AML-193 (cell line): ENCODE measurements at regions not wholly inside any gene's neighbourhood (a gene's known extent, or its start where the extent isn't known, plus 50 kb on each side); places are given as distances from the start of the nearest gene placed in this dataset.
A peak's percentile ranks its signal among the peaks of the same experiment; 100 is the strongest.

Source experiments
- DNase-seq, 2 experiments: peaks; one replicate each; lab custom pipeline; 2025; lab: John Stamatoyannopoulos, UW

DNA sequence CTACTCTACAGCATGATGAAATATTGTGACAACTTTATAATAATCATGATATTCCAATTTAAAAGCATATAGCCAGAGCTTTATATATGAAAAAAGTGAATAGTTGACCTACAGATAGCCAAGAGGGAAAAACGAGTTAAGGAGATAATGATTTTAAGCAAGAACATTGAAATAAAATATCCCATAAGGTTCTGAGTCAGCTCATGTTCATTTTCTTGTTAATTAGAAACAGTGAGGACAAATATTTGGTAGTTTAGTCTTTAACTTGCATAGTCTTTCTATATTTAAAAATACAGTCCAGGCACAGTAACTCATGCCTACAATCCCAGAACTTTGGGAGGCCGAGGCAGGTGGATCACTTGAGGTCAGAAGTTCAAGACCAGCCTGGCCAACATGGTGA, 55.8 kb upstream of the CDH6 start:
- no peak for DNase-seq

GRCh38 chr5:31135542-31135941, 57.9 kb upstream of the CDH6 start:
- no peak for DNase-seq

DNA sequence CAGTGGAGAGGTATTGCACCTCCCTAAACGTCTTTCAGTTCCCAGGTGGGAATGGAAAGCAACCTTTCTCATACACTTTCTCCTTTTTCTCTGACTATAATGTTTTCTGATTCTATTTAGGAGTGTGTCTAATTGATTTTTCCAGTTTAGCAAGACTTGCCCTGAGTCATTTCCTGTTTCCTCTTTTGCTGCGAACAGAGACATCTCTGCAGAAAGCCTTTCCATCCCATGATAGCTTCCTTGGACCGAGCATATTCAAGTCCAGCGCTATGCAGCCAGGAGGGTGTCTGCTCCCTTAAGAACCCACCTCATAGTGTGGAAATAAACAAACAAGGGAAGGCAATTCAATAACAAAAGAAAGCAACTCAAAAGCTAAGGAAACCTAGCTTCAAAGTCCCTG, 60.0 kb upstream of the CDH6 start:
- DNase-seq, result peak in 1 of 2 experiments; percentile 5

GRCh38 chr5:31131381-31131891, 62.0 kb upstream of the CDH6 start:
- no peak for DNase-seq

GRCh38 chr5:31130676-31131075, 62.8 kb upstream of the CDH6 start:
- DNase-seq, result no peak

DNA sequence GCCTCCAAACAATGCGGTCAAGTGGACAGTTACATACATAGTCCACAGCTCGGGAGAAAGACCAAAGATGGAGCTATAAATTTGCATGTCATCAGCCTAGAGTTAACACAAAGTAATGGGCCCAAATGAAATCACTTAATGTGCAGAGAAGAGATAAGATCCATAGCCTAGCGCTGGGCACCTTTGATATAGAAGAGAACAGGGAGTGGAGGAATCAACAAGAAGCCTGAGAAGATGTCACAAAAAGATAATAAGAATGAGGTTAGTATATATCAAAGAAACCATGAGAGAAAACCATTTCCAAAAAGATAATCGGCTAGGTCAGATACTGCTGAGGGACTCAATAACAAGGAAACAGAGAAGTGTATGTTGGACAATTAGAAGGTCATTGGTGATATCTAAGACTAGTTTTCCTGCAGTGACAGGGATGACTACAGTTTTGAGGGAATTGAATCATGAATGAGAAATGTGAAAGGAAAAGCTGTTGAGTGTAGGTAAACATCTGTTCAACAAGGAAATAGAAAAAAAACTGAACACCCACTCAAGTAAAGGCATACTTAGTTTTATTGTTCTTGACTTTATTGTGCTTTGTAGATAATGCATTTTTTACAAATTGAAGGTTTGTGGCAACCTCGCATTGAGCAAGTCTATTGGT, 68.7 kb upstream of the CDH6 start:
- no peak for DNase-seq

- DNase-seq, result no peak
These were observed 69.5 kb upstream of the CDH6 start for GRCh38 chr5:31124026-31124425.

GRCh38 chr5:31122998-31123951, 70.2 kb upstream of the CDH6 start:
- no peak for DNase-seq

DNA sequence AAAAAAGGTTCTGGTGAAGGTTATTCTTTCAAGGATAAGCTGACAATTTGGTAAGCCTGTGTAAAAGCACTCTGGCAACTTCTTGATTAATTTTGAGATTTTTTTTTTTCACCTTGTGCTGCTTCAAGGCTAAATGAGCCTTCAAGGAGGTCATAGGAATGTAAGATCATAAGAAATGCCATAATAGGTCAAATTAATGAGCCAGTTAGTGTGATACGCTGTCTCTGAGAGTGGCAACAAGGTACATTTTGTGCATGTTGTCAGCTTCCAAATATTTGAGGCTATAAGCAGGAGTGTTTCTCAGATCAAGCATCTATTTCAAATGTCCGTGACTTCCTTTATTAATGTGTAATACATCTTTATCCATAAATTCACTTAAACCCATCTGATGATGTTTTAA, 72.3 kb upstream of the CDH6 start:
- DNase-seq, result no peak

GRCh38 chr5:31120642-31120948, 72.9 kb upstream of the CDH6 start:
- no peak for DNase-seq

DNA sequence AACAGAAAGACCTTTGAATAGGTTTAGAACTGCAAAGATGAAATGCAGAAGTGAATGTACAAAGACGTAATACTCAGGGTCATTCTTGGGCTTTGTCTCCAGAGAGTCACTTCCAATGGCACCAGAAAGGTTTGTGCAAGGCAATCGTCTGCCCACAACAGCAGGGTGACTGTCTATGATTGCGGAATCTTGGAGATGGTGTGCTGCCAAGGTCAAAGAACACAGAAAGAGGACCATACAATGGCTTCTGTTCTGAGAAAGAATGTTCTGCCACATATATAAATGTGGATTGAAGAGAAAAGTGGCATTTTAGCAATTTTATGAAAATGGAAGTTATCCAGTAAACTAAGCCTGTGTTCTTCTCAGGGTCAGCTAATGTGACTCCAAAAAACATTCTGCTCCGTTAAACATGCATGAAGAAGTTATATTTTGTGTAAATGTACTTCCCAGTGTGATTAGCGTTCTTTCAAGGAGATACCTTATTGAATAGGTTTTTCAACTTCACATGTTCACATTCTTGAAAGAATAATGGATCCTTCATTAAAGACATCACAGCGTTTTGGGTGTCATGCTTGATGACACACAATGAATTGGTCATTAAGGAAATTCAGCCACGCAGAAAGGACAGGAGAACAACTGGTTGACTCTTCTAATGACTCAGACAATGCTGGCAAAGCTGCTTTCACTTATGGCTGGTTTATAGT, 73.4 kb upstream of the CDH6 start:
- DNase-seq, result no peak

DNA sequence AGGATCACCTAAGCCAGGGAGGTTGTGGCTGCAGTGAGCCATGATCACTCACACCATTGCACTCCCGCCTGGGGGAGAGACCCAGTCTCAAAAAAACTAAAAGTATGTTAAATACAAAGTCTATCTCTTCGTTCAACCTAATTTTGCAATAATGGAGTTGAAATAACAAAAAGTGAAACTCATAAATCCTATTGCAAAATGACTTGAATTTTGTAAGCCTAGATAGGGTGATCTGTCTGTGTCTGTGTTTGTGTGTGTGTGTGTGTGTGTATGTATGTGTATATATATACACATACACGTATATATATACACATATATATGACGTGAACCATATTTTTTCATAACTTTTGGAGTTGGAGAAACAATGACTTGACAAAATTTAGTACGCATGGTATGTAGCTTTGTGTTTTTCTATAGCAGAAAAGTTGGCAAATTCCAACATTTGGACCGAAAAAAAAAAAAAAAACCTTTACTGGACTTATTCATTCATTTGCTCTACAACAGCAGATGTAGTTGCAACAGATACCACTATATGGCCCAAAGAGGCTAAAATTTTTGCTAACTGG, 76.9 kb upstream of the CDH6 start:
- DNase-seq, result no peak

DNA sequence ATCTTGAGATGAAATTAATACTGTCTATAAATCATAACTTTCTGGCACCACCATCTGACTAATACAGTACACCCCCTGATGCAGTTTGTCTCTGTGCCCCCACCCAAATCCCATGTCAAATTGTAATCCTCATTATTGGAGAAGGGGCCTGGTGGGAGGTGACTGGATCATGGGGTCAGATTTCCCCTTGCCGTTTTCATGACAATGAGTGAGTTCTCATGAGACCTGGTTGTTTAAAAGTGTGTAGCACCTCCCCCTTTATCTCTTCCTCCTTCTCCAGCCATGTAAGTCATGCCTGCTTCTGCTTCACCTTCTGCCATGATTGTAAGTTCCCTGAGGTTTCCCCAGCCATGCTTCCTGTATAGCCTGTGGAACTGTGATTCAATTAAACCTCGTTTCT, 78.7 kb upstream of the CDH6 start:
- DNase-seq, result no peak

GRCh38 chr5:31113666-31114350, 79.7 kb upstream of the CDH6 start:
- DNase-seq, result no peak

DNA sequence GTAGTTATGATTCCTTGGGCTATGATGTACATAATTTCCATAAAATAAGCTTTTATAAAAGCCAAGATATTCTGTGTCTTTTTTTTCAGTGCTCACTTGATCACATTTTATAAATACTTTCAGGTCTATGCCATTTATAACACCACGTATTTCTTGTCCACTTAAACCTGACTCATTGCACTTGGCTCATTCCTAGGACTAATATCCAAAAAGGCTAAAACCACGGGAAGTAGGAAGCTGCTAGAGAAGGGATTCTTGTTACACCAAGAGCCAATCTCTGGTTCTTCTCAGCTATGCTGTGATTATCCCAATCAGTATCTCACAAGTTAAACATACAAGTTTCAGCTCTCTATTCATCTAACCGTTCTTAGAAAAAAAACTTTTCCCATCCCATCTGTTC, 80.4 kb upstream of the CDH6 start:
- DNase-seq, result no peak

GRCh38 chr5:31107091-31107518, 86.4 kb upstream of the CDH6 start:
- no peak for DNase-seq

GRCh38 chr5:31106691-31107090, 86.8 kb upstream of the CDH6 start:
- DNase-seq, result no peak

DNA sequence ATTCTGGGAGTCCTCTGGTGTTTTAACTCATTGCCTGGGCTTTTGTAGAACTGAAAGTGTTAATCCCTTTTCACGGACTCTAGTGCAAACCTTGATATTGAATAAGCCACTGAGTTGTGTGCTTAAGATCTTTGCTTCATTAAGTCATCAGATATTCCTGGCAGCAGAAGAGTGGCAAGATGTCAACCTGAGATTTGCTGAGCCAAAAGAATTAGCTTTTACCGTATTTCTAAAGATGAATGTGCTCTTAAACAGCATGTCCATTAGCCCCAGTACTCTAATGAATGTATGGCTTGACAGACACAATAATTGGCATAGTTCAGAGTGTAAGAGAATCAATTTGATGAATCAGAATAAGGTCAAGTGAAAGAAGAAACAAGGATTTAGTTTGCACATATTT, 87.2 kb upstream of the CDH6 start:
- DNase-seq, result no peak

DNA sequence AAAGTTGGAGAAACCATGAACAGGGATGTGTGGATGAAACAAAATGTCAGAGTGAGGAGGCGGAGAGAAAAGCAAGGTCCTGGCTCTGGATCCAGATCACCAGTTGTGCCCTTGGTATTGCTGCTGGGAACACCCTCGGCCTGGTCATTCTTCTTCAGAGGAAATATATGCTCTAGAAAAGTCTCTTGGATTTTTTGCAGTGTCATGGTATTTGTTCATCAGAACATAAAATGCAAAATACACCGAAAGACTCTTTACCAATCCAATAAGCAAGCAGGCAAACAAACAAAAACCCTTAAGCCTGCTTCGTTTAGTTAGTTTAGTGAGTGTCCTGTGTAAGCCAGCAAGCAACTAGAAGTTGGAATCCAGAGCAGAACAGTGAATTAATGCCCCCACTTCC, 88.7 kb upstream of the CDH6 start:
- DNase-seq, result no peak

DNA sequence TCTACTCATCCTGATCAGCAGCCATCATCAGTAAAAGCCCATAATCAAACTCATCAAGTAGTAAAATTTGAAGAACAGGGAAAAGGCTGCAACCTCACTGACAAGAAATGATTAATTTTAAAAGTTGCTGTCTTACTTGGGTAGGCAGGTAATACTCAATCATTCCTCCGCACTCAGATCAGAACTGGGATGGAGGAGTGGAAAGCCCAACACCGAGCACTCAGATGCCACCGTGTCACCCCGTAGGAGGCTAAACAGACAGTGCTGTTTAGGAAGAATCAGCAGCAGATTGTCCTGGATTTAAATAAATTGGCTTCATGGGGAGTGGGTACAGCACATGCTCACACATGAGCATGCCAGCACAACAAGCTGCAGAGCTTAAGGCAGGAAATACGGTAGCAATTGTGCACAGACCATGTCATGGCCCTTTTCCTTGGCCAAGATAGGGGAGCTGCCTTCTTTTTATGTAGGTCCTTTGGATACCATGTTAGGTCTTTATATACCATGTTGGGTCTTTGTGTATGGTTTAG, 92.6 kb upstream of the CDH6 start:
- no peak for DNase-seq

DNA sequence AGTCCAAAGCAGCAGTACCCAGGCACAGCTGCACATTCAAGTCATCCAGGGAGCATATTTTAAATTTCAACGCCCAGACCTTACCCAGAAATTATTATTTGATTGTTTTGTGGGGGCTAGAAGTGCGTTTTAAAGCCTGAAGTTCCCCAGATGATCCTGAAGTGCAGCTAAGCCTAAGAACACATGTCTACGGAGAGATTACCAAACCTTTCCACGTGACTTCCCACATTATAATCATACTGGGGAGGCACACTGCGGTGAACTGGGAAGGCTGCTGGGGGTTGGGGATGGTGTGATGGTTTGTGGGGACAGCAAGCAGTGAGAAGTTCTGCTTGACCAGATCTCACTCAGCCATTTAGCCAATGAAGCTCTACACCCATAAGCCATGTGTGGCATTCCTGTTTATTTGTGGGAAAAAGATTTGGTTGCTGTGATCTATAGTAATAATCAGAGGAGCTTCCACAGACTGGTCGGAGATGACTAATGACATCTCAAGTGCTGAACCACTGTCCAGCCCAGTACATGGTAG, 93.4 kb upstream of the CDH6 start:
- DNase-seq, result no peak
